GM18526 (cell line): ENCODE measurements at regions not wholly inside any gene's neighbourhood (a gene's known extent, or its start where the extent isn't known, plus 50 kb on each side); places are given as distances from the start of the nearest gene placed in this dataset.

Experiments used
- POLR2A ChIP-seq: IDR thresholded peaks from 3 replicates; pipeline ENCODE4 v1.6.1; 2011; ENCODE audit not compliant: insufficient read length; ENCODE audit errors: extremely low read depth

DNA sequence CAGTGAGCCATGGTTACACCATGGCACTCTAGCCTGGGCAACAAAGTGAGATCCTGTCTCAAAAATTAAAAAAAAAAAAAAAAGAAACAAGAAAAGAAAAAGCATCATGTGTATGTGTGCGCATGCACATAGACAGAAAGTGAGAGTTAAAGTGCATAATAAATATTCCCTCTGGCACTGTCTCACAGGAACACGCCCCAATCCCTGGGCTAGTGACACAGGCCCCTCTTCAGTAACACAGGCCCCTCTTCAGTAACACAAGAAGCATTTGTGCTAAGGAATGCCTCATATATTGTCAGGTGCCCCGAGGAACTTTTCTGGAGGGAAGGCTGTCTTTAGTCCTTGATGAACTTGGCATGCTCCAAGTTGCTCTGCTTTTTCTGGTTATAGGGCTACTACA is 57.5 kb downstream of the RPL27A start:
- TF ChIP-seq POLR2A: no peak

DNA sequence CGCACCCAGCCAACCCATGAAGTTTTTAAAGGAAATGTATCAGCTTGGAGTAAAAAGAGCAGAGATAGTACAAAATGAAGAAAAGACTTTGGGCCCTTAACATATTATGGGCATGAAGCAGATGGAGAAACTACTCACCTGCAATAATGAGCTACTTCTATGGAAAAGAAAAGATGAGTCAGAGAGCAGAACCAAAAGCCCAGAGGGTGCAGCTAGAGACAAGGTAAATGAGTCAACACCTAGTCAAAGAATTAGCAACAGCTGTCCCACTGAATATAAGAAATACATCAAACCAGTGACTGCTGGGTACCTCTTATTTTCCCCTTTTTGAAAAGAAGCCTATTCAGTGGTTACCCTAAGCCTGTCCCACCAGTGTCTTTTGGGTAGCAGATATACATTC is 61.8 kb downstream of the RPL27A start:
- TF ChIP-seq POLR2A: no peak

DNA sequence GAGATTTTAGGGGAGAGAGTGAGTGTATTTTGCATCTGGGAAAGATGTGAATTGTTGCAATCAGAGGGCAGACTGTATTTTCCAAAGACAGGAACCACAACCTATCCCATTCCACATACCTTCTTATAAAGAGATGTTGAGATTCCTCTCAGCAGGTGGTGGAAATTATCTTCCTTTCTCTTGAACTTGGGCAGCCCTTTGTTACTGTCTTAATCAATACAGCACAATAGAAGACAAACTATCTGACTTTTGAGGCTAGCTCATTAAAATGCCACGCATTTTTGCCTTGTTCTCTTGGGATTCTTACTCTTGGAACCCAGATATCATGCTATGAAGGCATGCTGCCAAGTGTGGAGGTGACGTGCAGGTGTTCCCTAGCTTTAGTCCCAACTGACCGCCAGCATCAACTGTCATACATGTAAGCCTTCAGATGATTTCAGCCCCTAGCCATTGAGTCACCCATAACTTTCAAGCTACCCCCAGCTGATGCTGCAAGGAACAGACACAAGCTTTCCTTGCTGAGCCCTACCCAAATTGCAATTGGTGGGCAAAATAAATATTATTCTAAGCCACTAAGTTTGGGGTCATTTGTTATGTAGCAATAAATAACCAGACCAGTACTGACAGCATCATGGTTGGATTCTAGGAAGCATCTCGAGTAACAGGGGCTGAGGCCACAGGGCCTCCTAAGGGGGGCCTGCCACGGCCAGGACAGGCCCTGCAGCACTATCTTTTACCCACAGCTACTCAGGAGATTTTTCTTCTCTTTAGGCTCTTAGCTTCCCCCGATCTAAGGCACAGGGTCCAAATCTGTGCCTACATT is 63.0 kb downstream of the RPL27A start:
- no peak for TF ChIP-seq POLR2A

DNA sequence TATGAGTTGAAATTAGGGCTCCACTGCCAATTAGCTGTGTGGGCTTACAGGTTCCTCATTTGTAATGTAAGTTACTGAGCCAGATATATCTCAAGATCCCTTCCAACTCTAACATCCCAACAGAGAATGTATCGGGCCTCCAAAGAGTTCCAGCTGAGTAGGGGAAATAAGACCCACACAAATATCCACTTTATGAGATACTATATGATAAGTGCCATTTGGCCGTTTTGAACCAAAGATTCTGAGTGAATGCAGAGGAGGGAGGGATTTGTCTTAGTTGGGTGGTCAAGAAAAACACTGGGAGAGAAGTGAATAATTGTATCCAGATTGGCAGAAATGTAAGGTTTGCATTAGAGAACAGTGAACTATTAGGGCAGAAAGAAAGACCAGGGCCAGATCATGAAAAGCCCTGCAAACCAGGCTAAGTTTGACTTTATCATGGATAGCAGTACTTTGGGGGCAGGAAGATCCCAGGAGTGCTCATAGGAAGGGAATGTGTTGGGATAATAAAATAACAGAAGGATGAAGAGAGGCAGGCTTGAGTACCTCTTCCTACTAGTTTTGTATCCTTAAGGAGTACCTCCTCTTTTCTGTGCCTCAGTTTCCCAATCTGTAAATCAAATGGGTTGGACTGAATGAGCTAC is 63.9 kb downstream of the RPL27A start:
- no peak for TF ChIP-seq POLR2A

DNA sequence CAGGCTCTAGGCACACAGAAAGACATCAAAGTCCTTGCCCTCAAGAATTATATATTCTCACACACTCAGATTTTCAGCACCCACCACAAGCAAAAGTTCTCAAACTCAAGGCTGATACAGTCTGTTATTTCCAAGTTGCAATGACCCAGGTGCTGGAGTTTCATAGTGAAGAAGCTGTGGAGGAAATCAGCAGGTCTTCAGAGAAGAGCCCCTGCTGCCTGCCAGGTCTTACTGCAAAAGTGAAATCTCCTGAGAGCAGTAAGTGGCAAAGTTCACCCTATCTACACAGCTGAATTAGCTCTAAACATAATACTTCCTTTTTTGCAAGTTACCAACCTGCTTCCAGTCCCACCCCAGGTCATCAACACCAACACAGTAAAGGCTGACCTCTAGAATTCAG is 64.6 kb downstream of the RPL27A start:
- no peak for TF ChIP-seq POLR2A

DNA sequence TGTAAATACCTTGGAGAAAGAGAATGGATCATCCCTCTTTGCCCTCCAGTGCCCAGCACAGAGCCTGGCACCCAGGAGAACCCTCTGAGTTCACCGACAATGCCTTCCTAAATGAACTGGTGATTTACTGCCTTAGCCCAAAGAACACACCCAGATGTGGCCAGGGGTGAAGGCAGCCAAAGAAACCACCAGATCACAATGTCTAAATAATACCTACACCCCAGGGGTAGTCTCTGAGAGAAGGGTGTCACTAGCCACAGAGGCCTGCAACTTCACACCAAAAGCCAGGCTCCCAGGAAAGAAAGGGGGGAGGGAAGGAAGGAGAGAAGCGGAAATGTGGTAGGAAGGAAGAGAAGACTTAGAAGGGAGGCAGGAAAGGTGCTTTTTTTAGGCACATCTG is 65.7 kb downstream of the RPL27A start:
- TF ChIP-seq POLR2A: no peak

DNA sequence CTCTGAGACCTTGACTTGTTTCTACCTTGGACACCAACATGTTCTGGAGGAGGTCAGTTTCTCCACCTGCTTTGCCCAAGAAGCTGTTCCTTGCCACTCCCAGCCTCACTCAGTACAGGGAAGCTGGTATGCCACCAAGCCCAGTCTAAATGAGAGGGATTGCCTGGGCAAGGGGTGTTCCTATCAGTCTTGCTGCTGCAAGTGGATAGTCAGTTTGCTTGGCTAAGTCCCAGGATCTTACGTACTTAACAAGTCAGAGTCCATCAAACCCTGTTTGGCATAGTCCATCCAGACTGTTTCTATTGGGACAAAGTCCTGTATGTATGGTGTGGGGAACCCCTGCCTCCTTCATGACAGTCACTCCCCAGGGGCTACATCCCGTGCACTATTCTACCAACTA is 66.6 kb downstream of the RPL27A start:
- no peak for TF ChIP-seq POLR2A

DNA sequence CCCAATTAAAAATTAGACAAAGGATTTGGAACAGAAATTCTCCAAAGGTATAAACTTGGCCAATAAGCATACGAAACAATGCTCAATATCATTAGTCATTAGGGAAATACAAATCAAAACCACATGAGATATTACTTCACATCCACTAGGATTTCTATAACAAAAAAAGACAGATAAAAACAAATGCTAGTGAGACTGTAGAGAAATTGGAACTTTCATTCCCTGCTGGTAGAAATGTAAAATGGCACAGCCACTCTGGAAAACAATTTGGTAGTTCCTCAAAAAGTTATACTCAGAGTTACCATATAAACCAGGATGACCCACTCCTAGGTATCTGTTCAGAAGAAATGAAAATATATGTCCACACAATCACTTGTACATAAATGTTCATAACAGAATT is 71.6 kb downstream of the RPL27A start:
- no peak for TF ChIP-seq POLR2A

DNA sequence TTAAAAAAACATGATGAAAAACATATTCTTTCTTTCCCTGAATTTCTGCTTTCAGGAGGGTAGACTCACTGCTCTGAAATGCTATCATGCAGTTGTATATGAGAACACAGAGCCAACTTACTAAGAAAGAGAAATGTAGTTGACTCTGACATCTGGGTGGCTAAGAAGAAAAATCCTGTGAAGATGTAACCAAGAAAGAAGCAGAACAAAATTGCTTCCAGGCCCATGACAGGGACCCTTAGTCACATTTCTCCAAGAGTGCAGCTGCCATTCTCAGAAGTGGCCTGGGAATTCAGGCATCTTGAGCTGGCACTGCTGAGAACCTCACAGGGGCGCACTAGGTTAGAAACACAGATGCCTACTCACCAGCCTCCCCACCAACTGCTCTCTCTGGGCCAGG is 73.6 kb downstream of the RPL27A start:
- no peak for TF ChIP-seq POLR2A

DNA sequence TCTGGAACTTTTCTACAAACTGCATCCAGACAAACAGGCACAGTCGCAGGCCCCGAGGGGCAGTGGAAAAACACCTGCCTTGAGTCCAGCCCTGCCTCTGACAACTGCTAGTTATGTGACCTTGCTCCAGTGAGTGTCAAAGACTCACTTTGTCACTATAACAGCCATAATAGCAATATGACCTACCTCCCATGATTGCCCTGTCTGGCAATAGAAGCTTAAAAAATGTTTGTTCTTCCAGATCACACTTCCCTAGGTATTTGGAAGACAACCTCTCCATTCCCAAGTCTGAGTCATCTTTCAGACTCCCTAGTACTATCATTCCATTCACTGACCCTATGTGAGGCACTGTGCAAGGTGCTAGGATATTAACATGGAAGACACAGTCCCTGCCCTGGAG is 74.5 kb downstream of the RPL27A start:
- no peak for TF ChIP-seq POLR2A

DNA sequence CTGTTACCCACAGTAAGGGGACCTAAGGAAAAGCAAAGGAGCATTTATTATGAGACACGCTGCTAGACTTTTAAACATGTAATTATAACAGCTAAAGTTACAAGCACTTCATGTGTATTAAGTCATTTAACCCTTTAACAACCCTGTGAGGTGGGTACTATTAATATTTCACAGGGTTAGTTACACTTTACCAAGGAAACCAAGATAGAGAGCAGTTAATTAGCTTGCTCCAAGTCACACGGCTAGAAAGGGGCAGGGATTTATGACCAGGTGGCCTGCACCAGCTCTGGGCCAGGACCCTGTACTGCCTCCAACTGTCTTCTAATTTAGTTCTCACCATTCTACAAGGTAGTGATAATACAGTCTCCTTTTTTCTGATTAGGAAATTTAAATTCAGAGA is 74.9 kb downstream of the RPL27A start:
- no peak for TF ChIP-seq POLR2A

DNA sequence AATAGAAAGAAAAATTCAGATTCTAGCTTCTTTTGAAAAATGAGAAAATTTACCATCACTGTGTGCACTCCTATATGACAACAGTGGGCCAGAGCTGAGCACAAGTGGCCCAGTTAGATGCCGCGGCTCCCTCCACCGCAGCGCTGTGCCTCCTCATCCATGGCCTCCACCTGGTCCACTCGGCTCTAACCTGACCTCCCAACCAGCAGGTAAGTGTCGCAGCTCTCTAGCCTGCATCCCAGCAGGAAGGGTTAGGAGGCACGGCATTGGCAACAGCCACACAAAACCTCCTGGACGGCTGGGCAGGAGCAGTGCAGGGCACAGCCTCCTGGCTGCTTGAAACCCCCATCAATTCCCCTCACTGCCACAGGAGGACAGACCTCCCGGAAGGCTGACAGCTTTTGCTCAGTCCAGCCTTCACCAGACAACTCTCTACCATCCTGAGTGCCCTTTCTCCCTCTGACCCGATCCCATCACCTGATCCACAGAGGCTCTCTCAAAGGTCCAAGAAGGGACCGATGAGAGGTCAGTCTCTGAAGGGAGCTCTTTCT is 76.1 kb downstream of the RPL27A start:
- TF ChIP-seq POLR2A: no peak

DNA sequence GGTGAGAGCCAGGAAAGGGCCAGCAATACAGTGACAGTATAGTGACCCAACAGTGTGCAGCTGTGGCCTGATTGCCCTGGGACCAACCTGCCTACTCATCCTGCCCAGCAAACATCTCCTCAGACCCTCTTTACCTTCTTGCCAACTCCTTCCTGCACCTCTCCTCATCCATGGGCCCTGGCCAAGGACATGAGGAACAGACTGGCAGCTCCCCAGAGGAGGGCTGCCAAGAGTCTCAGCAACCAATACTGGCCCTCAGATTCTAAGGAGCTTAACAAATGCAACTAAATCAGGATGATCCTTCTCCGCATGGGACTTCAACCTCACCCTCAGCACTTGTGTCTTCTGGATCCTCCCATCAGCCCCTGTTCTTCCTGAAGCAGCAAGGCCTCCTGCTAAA is 77.0 kb downstream of the RPL27A start:
- no peak for TF ChIP-seq POLR2A

DNA sequence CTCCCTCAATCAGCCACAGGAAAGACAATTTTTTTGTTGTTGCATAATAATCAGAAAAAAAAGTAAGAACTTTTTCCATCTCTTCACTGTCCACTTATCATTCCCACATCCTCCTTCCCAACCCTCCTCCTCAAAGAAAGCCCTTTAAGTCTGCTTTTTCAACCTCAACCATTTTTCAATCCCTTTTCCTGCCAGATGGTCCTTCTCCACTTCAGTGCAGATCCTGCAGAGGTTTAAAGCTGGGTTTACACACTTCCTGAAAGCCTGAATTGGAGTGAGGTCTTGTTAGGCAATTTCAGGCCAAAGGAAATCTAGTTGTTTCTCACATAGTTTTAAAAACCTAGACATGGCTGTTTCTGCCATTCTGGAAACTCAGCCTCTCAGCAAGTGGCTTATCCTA is 78.3 kb downstream of the RPL27A start:
- TF ChIP-seq POLR2A: no peak

DNA sequence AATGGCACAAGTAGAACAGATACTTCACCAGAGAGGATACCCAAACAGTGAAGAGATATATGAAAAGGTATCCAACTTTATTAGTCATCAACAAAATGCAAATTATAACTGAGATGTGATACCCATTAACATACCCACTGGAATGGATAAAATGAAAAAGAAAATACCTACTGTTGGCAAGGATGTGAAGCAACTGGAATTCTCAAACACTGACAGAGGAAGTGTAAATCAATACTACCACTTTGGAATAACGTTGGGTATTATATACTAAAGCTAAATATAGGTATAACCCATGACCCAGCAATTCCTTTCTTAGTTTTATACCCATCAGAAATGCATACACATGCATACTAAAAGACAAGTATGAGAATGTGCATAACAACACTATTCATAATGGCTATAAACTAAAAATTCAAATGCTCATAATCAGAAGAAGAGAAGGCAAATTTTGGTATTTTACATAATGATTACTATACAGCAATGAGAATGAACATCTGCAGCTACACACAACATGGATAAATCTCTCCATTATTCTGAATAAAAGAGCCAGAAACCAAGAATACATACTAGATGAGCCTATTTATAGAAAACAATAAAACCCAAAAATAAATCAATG is 80.6 kb downstream of the RPL27A start:
- TF ChIP-seq POLR2A: no peak

DNA sequence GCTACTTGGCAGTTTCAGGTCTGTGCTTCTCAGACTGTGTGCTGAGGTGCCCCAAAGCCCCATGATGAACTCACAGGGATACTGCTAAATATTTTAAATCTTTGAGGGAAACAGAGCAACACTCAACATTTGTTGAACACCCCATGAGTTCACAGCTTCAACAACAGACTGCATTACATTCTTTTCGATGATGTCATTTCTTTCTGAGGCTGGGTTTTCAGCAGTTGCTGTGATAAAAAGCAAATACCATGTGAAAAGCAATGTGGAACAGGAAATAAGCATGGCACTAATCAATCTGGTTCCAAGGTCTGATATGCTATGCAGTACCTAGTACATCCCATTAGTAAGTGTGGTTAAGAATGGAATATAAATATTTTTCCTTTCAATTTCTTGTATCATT is 82.7 kb downstream of the RPL27A start:
- no peak for TF ChIP-seq POLR2A
